SU-DHL-6 (cell line): ENCODE measurements at regions not wholly inside any gene's neighbourhood (a gene's known extent, or its start where the extent isn't known, plus 50 kb on each side); places are given as distances from the start of the nearest gene placed in this dataset.

Source experiments
- H2AFZ ChIP-seq: fragments of 200-600 bp; sonication (generic); 2 replicates; pipeline ENCODE4 v1.6.1; 2014; ENCODE audit warnings: low read depth, mild to moderate bottlenecking, moderate library complexity, mixed read lengths, antibody characterized with exemption, low read length; ENCODE audit not compliant: severe bottlenecking
- H3F3A ChIP-seq: fragments of 200-600 bp; shearing (Covaris generic); 2 replicates; pipeline ENCODE4 v1.6.0; 2016; ENCODE audit warnings: antibody characterized with exemption, mild to moderate bottlenecking; ENCODE audit not compliant: insufficient read depth
- H3K27ac ChIP-seq: fragments of 200-600 bp; sonication (generic); 2 replicates; pipeline ENCODE4 v1.5.1; 2016; ENCODE audit warnings: low read depth, mild to moderate bottlenecking, low read length, moderate library complexity, mixed read lengths
- H3K27me3 ChIP-seq: fragments of 200-600 bp; sonication (generic), shearing (Covaris generic); 2 replicates; pipeline ENCODE4 v1.6.0; 2014; ENCODE audit warnings: mild to moderate bottlenecking, low read length
- H3K36me3 ChIP-seq: fragments of 200-600 bp; sonication (generic); 2 replicates; pipeline ENCODE4 v1.6.1; 2014; ENCODE audit warnings: mild to moderate bottlenecking, low read length, mixed read lengths
- H3K4me2 ChIP-seq: fragments of 300-600, 200-600 bp; shearing (Covaris generic), sonication (generic); 2 replicates; pipeline ENCODE4 v1.6.0; 2014; ENCODE audit warnings: low read length, low read depth, mild to moderate bottlenecking; ENCODE audit not compliant: poor library complexity, severe bottlenecking
- H3K4me3 ChIP-seq: fragments of 200-600 bp; sonication (generic); 2 replicates; pipeline ENCODE4 v1.5.1; 2014; ENCODE audit warnings: antibody characterized with exemption, low read length, mild to moderate bottlenecking, mixed read lengths; ENCODE audit not compliant: insufficient read depth, poor library complexity, severe bottlenecking
- H3K79me2 ChIP-seq: fragments of 200-600 bp; sonication (generic); 2 replicates; pipeline ENCODE4 v1.6.1; 2014; ENCODE audit warnings: mild to moderate bottlenecking, low read length, moderate library complexity; ENCODE audit not compliant: insufficient read depth
- H3K9ac ChIP-seq: fragments of 200-600 bp; sonication (generic); 2 replicates; pipeline ENCODE4 v1.7.0; 2014; ENCODE audit warnings: mild to moderate bottlenecking, low read length
- H3K9me2 ChIP-seq: fragments of 200-600 bp; sonication (generic); replicated peaks from 2 replicates; pipeline ENCODE4 v1.6.1; 2014; ENCODE audit warnings: low read length; ENCODE audit not compliant: insufficient read depth
- H3K9me3 ChIP-seq: fragments of 200-600 bp; sonication (generic); 2 replicates; pipeline ENCODE4 v1.6.1; 2014; ENCODE audit warnings: low read length, mixed read lengths; ENCODE audit not compliant: insufficient read depth
- H4K20me1 ChIP-seq: fragments of 200-600 bp; sonication (generic); 2 replicates; pipeline ENCODE4 v1.6.1; 2014; ENCODE audit warnings: low read depth, mild to moderate bottlenecking, antibody characterized with exemption, low read length, moderate library complexity, mixed read lengths
- CTCF ChIP-seq: fragments of 200-600 bp; sonication (generic); IDR thresholded peaks from one replicate; pipeline ENCODE4 v1.5.1; 2017; ENCODE audit warnings: antibody characterized with exemption, mild to moderate bottlenecking, low read length, moderate library complexity; ENCODE audit not compliant: insufficient read depth, poor library complexity, severe bottlenecking
- EZH2phosphoT487 ChIP-seq: fragments of 200-600 bp; sonication (generic), shearing (Covaris generic); conservative IDR thresholded peaks from 2 replicates; pipeline ENCODE4 v1.6.1; 2018; ENCODE audit warnings: mild to moderate bottlenecking, antibody characterized with exemption, low read length, moderate library complexity, mixed read lengths

DNA sequence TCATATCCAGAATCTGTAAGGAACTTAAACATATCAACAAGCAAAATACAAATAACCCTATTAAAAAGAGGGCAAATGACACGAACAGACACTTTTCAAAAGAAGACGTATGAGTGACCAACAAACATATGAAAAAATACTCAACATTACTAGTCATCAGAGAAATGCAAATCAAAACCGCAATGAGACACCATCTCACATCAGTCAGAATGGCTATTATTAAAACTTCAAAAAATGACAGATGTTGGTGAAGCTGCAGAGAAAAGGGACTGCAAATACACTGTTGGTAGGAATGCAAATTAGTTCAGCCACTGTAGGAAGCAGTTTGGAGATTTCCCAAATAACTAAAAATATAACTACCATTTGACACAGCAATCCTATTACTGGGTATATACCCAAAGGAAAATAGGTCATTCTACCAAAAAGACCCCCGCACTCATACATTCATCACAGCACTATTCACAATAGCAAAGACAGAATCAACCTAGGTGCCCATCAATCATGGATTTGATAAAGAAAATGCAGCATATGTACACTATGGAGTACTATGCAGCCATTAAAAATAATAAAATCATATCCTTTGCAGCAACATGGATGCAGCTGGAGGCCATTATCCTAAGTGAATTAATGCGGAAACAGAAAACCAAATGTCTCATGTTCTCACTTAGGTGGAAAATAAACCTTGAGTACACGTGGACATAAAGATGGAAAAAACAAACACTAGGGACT is 230.1 kb upstream of the RAB4A start:
- Histone ChIP-seq H3K9me2 (no peaks in the 10 kb centered on the region), H3K4me3 (no peak overlapping the region), H3K79me2 (no peaks in the 10 kb centered on the region), H4K20me1 (no peaks in the 10 kb centered on the region), H3K36me3 (no peaks in the 10 kb centered on the region), H3K27ac (no peak overlapping the region), H3K9ac (no peak overlapping the region), H3K27me3 (no peaks in the 10 kb centered on the region), H3K4me2 (peak overlapping the region; percentile 21), H2AFZ (no peak overlapping the region), H3K9me3 (no peaks in the 10 kb centered on the region), H3F3A (no peaks in the 10 kb centered on the region)
- TF ChIP-seq CTCF, result no peak
- no peak for TF ChIP-seq EZH2phosphoT487

DNA sequence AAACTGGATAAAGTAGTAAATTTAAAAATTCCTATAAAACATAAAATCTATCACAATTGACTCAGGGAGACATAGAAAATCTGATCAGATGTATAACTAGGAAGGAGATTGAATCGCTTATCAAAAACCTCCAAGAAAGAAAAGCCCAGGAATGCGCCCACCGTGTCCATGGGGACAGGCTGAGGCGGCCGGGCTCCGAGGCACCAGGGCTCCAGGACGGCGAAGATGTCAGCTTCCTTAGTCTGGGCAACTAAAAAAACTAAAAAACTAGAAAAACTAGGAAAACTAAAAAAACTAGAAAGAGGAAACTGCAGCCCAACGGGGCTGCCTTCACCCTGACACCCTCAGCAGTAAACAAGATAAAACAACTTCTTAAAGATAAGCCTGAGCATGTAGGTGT is 229.0 kb upstream of the RAB4A start:
- no peak overlapping the region for H3K4me2 ChIP-seq
- no peaks in the 10 kb centered on the region for H3K9me3 ChIP-seq
- no peaks in the 10 kb centered on the region for H3F3A ChIP-seq
- H3K9ac ChIP-seq, result no peak overlapping the region
- H3K27me3 ChIP-seq, result no peaks in the 10 kb centered on the region
- no peak overlapping the region for H3K27ac ChIP-seq
- H3K36me3 ChIP-seq, result no peaks in the 10 kb centered on the region
- H3K4me3 ChIP-seq, result no peak overlapping the region
- no peak for TF ChIP-seq CTCF
- no peak for TF ChIP-seq EZH2phosphoT487
- H3K9me2 ChIP-seq, result no peaks in the 10 kb centered on the region
- no peak overlapping the region for H2AFZ ChIP-seq
- H3K79me2 ChIP-seq, result no peaks in the 10 kb centered on the region
- no peaks in the 10 kb centered on the region for H4K20me1 ChIP-seq

- no peak overlapping the region for H3K4me3 ChIP-seq
- H2AFZ ChIP-seq, result no peak overlapping the region
- TF ChIP-seq CTCF (no peak), EZH2phosphoT487 (no peak)
- H3K4me2 ChIP-seq, result no peak overlapping the region
- no peaks in the 10 kb centered on the region for H3F3A ChIP-seq
- no peak overlapping the region for H3K9ac ChIP-seq
- H3K27ac ChIP-seq, result no peak overlapping the region
- H4K20me1 ChIP-seq, result no peaks in the 10 kb centered on the region
- no peaks in the 10 kb centered on the region for H3K9me2 ChIP-seq
- no peaks in the 10 kb centered on the region for H3K36me3 ChIP-seq
- H3K79me2 ChIP-seq, result no peaks in the 10 kb centered on the region
- H3K27me3 ChIP-seq, result no peaks in the 10 kb centered on the region
- no peaks in the 10 kb centered on the region for H3K9me3 ChIP-seq
Observed at GRCh38 chr1:229042482-229042881, 228.4 kb upstream of the RAB4A start.
